Smooth muscle cell (in vitro differentiated cells): ENCODE measurements at regions not wholly inside any gene's neighbourhood (a gene's known extent, or its start where the extent isn't known, plus 50 kb on each side); places are given as distances from the start of the nearest gene placed in this dataset.
"Not testable (repeated sequence)": the region's sequence is repeated elsewhere in the genome, so short reads cannot be mapped to it uniquely, and the experiment has no call there.

Experiments
- DNase-seq: peaks from one replicate; lab custom pipeline; 2025; ENCODE audit not compliant: unreplicated experiment; lab: John Stamatoyannopoulos, UW
- H2AFZ ChIP-seq: fragments of 200-600 bp; sonication (generic); 2 replicates; pipeline ENCODE4 v1.6.0; 2016; ENCODE audit warnings: antibody characterized with exemption, low read depth, mild to moderate bottlenecking
- H3F3A ChIP-seq: fragments of 200-600 bp; sonication (generic); 2 replicates; pipeline ENCODE4 v1.6.0; 2017; ENCODE audit warnings: antibody characterized with exemption, low read depth
- H3K27ac ChIP-seq: fragments of 200-600 bp; sonication (generic); 2 replicates; pipeline ENCODE4 v1.5.1; 2016; ENCODE audit warnings: low read depth, mild to moderate bottlenecking
- H3K27me3 ChIP-seq: fragments of 200-600 bp; sonication (generic); 2 replicates; pipeline ENCODE4 v1.6.1; 2016; ENCODE audit warnings: low read depth, mild to moderate bottlenecking
- H3K36me3 ChIP-seq: fragments of 200-600 bp; sonication (generic); 2 replicates; pipeline ENCODE4 v1.5.1; 2016; ENCODE audit warnings: low read depth
- H3K4me1 ChIP-seq: fragments of 200-600 bp; sonication (generic); 2 replicates; pipeline ENCODE4 v1.5.1; 2016; ENCODE audit warnings: low read depth
- H3K4me2 ChIP-seq: fragments of 200-600 bp; sonication (generic); 2 replicates; pipeline ENCODE4 v1.6.0; 2016; ENCODE audit warnings: mild to moderate bottlenecking
- H3K4me3 ChIP-seq: fragments of 200-600 bp; sonication (generic); 2 replicates; pipeline ENCODE4 v1.5.1; 2016; ENCODE audit warnings: mild to moderate bottlenecking
- H3K79me2 ChIP-seq: fragments of 200-600 bp; sonication (generic); 2 replicates; pipeline ENCODE4 v1.6.0; 2016; ENCODE audit warnings: low read depth, mild to moderate bottlenecking
- H3K9ac ChIP-seq: fragments of 200-600 bp; sonication (generic); 2 replicates; pipeline ENCODE4 v1.6.0; 2016; ENCODE audit warnings: low read depth
- H3K9me3 ChIP-seq: fragments of 200-600 bp; sonication (generic); replicated peaks from 2 replicates; pipeline ENCODE4 v1.5.1; 2016; ENCODE audit warnings: low read depth
- H4K20me1 ChIP-seq: fragments of 200-600 bp; sonication (generic); 2 replicates; pipeline ENCODE4 v1.6.0; 2016; ENCODE audit warnings: low read depth
- CTCF ChIP-seq: fragments of 200-600 bp; sonication (generic); IDR thresholded peaks from 2 replicates; pipeline ENCODE4 v1.5.1; 2017; ENCODE audit warnings: borderline replicate concordance, mild to moderate bottlenecking, antibody characterized with exemption; ENCODE audit not compliant: insufficient read depth, poor library complexity, severe bottlenecking
- WGBS: methylation state at CpG from one replicate; pipeline ENCODE4 v1.1.7; 2016; ENCODE audit warnings: low lambda C conversion rate; 5-methylcytosine and 5-hydroxymethylcytosine counted together

GRCh38 chr4:146104541-146104940 is 71.0 kb upstream of the LSM6 start:
- no peak for DNase-seq
- Histone ChIP-seq H3K27ac (no peak overlapping the region), H3K4me2 (no peak overlapping the region), H3K9ac (no peak overlapping the region), H3K79me2 (no peaks in the 10 kb centered on the region), H3F3A (no peaks in the 10 kb centered on the region), H3K4me3 (no peak overlapping the region), H3K36me3 (no peaks in the 10 kb centered on the region), H3K9me3 (no peaks in the 10 kb centered on the region), H2AFZ (no peak overlapping the region), H4K20me1 (no peaks in the 10 kb centered on the region), H3K4me1 (no peaks in the 10 kb centered on the region), H3K27me3 (no peaks in the 10 kb centered on the region)
- 93% methylated on average over 4 of the region's 4 CpGs for WGBS
- TF ChIP-seq CTCF: no peak

- not testable (repeated sequence) for H3K4me3 ChIP-seq, H3K27me3 ChIP-seq, H3K79me2 ChIP-seq, H4K20me1 ChIP-seq, H3K36me3 ChIP-seq, DNase-seq, H3K4me1 ChIP-seq, H3F3A ChIP-seq, H3K4me2 ChIP-seq, H3K27ac ChIP-seq, H2AFZ ChIP-seq, H3K9ac ChIP-seq, H3K9me3 ChIP-seq
- WGBS: 93% methylated on average over 9 of the region's 9 CpGs
Measured at GRCh38 chr4:146104052-146104451, 71.5 kb upstream of the LSM6 start.

GRCh38 chr4:146099585-146099984 is 75.9 kb upstream of the LSM6 start:
- no peak overlapping the region for H3K4me3 ChIP-seq
- 71% methylated on average over 3 of the region's 3 CpGs for whole genome bisulfite sequencing

GRCh38 chr4:146098978-146099377 is 76.5 kb upstream of the LSM6 start:
- Histone ChIP-seq H3K9ac (no peak overlapping the region), H3K9me3 (no peaks in the 10 kb centered on the region), H3K36me3 (no peaks in the 10 kb centered on the region), H3F3A (no peaks in the 10 kb centered on the region), H2AFZ (no peak overlapping the region), H3K4me1 (no peaks in the 10 kb centered on the region), H3K79me2 (no peaks in the 10 kb centered on the region), H4K20me1 (no peaks in the 10 kb centered on the region), H3K27ac (no peak overlapping the region), H3K27me3 (no peaks in the 10 kb centered on the region), H3K4me3 (no peak overlapping the region), H3K4me2 (no peak overlapping the region)
- TF ChIP-seq CTCF: no peak
- DNase-seq: no peak
- WGBS: 88% methylated on average over 2 of the region's 2 CpGs

More at GRCh38 chr4:146099585-146099984, 75.9 kb upstream of the LSM6 start:
- Histone ChIP-seq H3K27me3 (no peaks in the 10 kb centered on the region), H3K9ac (no peak overlapping the region), H2AFZ (no peak overlapping the region), H4K20me1 (no peaks in the 10 kb centered on the region), H3K4me2 (no peak overlapping the region), H3F3A (no peaks in the 10 kb centered on the region), H3K4me1 (no peaks in the 10 kb centered on the region), H3K9me3 (no peaks in the 10 kb centered on the region), H3K79me2 (no peaks in the 10 kb centered on the region), H3K36me3 (no peaks in the 10 kb centered on the region), H3K27ac (no peak overlapping the region)
- no peak for TF ChIP-seq CTCF
- DNase-seq: no peak
